IMR-90 (cell line): ENCODE measurements at regions not wholly inside any gene's neighbourhood (a gene's known extent, or its start where the extent isn't known, plus 50 kb on each side); places are given as distances from the start of the nearest gene placed in this dataset.

Experiments used
- ATAC-seq: fragments of 200-7000 bp; cut with Tn5 transposase; 2 replicates; pipeline ENCODE4 v1.9.1; 2020; ENCODE audit warnings: low read depth, mild to moderate bottlenecking, moderate library complexity
- BruUV-seq: library from RNA; stranded (reverse); fragments of 400-500 nt; replicated peaks from 2 replicates; lab custom pipeline; 2021; lab: Mats Ljungman, UMichigan
- CTCF ChIA-PET: fragments of 300-600 bp; formaldehyde crosslinking; extraction: SDS; loops from one replicate; lab custom pipeline; 2021; ENCODE audit warnings: antibody characterized with exemption; lab: Yijun Ruan, JAX
- POLR2A ChIA-PET: fragments of 300-600 bp; sonication (Branson Sonifier 250); formaldehyde crosslinking; loops from one replicate; lab custom pipeline; 2022; ENCODE audit warnings: antibody characterized with exemption; ENCODE audit not compliant: unreplicated experiment; lab: Charles Lee
- DNase-seq: peaks from one replicate; pipeline ENCODE4 v3.0.0; 2013
- H2AFZ ChIP-seq: replicated peaks from 2 replicates; pipeline ENCODE3; 2013; ENCODE audit warnings: low read length, mild to moderate bottlenecking; ENCODE audit not compliant: poor library complexity
- H2AK5ac ChIP-seq: 2 replicates; pipeline ENCODE4 v1.6.1; 2013; ENCODE audit warnings: low read depth, low read length, inconsistent platforms
- H2AK9ac ChIP-seq: replicated peaks from 2 replicates; pipeline ENCODE3; 2013; ENCODE audit warnings: mild to moderate bottlenecking, low read depth, low read length, moderate library complexity; ENCODE audit not compliant: poor library complexity
- H2BK120ac ChIP-seq: 2 replicates; pipeline ENCODE4 v1.6.1; 2013; ENCODE audit warnings: low read depth, low read length, inconsistent platforms
- H2BK15ac ChIP-seq: 3 replicates; pipeline ENCODE4 v1.6.1; 2013; ENCODE audit warnings: low read depth, low read length, inconsistent platforms
- H2BK20ac ChIP-seq: 2 replicates; pipeline ENCODE4 v1.6.1; 2013; ENCODE audit warnings: low read depth, mild to moderate bottlenecking, inconsistent platforms, low read length, moderate library complexity
- H2BK5ac ChIP-seq: 2 replicates; pipeline ENCODE4 v1.6.1; 2013; ENCODE audit warnings: mild to moderate bottlenecking, low read depth, low read length, inconsistent platforms; ENCODE audit not compliant: poor library complexity, severe bottlenecking
- H3K14ac ChIP-seq: replicated peaks from 2 replicates; pipeline ENCODE4 v1.6.1; 2013; ENCODE audit warnings: low read depth, low read length, inconsistent platforms
- H3K18ac ChIP-seq: 2 replicates; pipeline ENCODE4 v1.6.1; 2013; ENCODE audit warnings: low read depth, low read length, control low read depth
- H3K23ac ChIP-seq: 2 replicates; pipeline ENCODE4 v1.6.1; 2013; ENCODE audit warnings: low read depth, low read length, inconsistent platforms
- H3K27ac ChIP-seq: 2 replicates; pipeline ENCODE4 v1.5.1; 2013; ENCODE audit warnings: mild to moderate bottlenecking, control low read depth, low read length; ENCODE audit not compliant: insufficient read depth
- H3K27me3 ChIP-seq: 2 replicates; pipeline ENCODE4 v1.6.1; 2013; ENCODE audit warnings: low read length; ENCODE audit not compliant: control insufficient read depth, insufficient read depth
- H3K36me3 ChIP-seq: 2 replicates; pipeline ENCODE4 v1.6.1; 2013; ENCODE audit warnings: low read length, mixed read lengths; ENCODE audit not compliant: control insufficient read depth, insufficient read depth
- H3K4ac ChIP-seq: 2 replicates; pipeline ENCODE4 v1.6.1; 2013; ENCODE audit warnings: low read depth, low read length, inconsistent platforms
- H3K4me1 ChIP-seq: 2 replicates; pipeline ENCODE4 v1.6.1; 2013; ENCODE audit warnings: low read length, mixed read lengths; ENCODE audit not compliant: control insufficient read depth, insufficient read depth
- H3K4me2 ChIP-seq: 2 replicates; pipeline ENCODE4 v1.6.1; 2013; ENCODE audit warnings: low read depth, mild to moderate bottlenecking, control low read depth, low read length, moderate library complexity
- H3K4me3 ChIP-seq: 2 replicates; pipeline ENCODE4 v1.5.1; 2013; ENCODE audit warnings: low read depth, mild to moderate bottlenecking, control low read depth, low read length, moderate library complexity; ENCODE audit not compliant: insufficient read depth
- H3K56ac ChIP-seq: 2 replicates; pipeline ENCODE4 v1.6.1; 2013; ENCODE audit warnings: low read length, inconsistent platforms; ENCODE audit not compliant: insufficient read depth; ENCODE audit errors: extremely low read depth
- H3K79me1 ChIP-seq, 2 experiments: 2 replicates each; pipeline ENCODE4 v1.6.1; 2013; ENCODE audit warnings: low read length in 2 of 2, inconsistent platforms in 1 of 2, low read depth in 1 of 2
- H3K9ac ChIP-seq: 2 replicates; pipeline ENCODE4 v1.6.1; 2013; ENCODE audit warnings: low read depth, low read length, control low read depth
- H3K9me1 ChIP-seq: 2 replicates; pipeline ENCODE4 v1.6.1; 2013; ENCODE audit warnings: low read length, inconsistent platforms; ENCODE audit not compliant: insufficient read depth
- H3K9me3 ChIP-seq: 2 replicates; pipeline ENCODE4 v1.6.1; 2013; ENCODE audit warnings: low read length; ENCODE audit not compliant: control insufficient read depth, insufficient read depth
- H4K20me1 ChIP-seq: 2 replicates; pipeline ENCODE4 v1.6.1; 2013; ENCODE audit warnings: low read length, inconsistent platforms; ENCODE audit not compliant: insufficient read depth
- H4K5ac ChIP-seq: 2 replicates; pipeline ENCODE4 v1.6.1; 2013; ENCODE audit warnings: mild to moderate bottlenecking, low read depth, low read length, control low read depth
- H4K8ac ChIP-seq, 2 experiments: 2 replicates each; pipeline ENCODE4 v1.6.1; 2013; ENCODE audit warnings: low read depth in 2 of 2, low read length in 2 of 2, control low read depth in 1 of 2, inconsistent platforms in 1 of 2
- H4K91ac ChIP-seq: 2 replicates; pipeline ENCODE4 v1.6.1; 2013; ENCODE audit warnings: low read depth, low read length, inconsistent platforms; ENCODE audit not compliant: insufficient read depth
- BHLHE40 ChIP-seq: fragments of 150-350 bp; IDR thresholded peaks from 2 replicates; pipeline ENCODE4 v1.6.1; 2016; ENCODE audit warnings: mild to moderate bottlenecking, low read depth, low read length
- CEBPB ChIP-seq: IDR thresholded peaks from 2 replicates; pipeline ENCODE4 v1.6.1; 2012; ENCODE audit warnings: low read depth, low read length, improper control_type of control experiment
- CHD1 ChIP-seq: IDR thresholded peaks from 2 replicates; pipeline ENCODE4 v1.6.1; 2012; ENCODE audit warnings: low read depth, low read length, improper control_type of control experiment
- CTCF ChIP-seq: conservative IDR thresholded peaks from 2 replicates; pipeline ENCODE4 v1.5.1; 2012; ENCODE audit warnings: mild to moderate bottlenecking, low read depth, low read length, improper control_type of control experiment
- ELK1 ChIP-seq: fragments of 150-350 bp; IDR thresholded peaks from 2 replicates; pipeline ENCODE4 v1.6.1; 2016; ENCODE audit warnings: low read depth, mild to moderate bottlenecking, low read length, moderate library complexity, borderline replicate concordance
- FOS ChIP-seq: fragments of 150-350 bp; IDR thresholded peaks from 2 replicates; pipeline ENCODE4 v1.6.1; 2016; ENCODE audit warnings: low read depth, low read length
- MAFK ChIP-seq: IDR thresholded peaks from 2 replicates; pipeline ENCODE4 v1.6.1; 2012; ENCODE audit warnings: low read depth, low read length, improper control_type of control experiment
- MAZ ChIP-seq: IDR thresholded peaks from 2 replicates; pipeline ENCODE4 v1.6.1; 2012; ENCODE audit warnings: low read depth, mild to moderate bottlenecking, low read length, improper control_type of control experiment, moderate library complexity, borderline replicate concordance
- MXI1 ChIP-seq: IDR thresholded peaks from 2 replicates; pipeline ENCODE4 v1.6.1; 2012; ENCODE audit warnings: low read depth, mild to moderate bottlenecking, low read length, moderate library complexity, borderline replicate concordance
- NFE2L2 ChIP-seq: fragments of 150-350 bp; IDR thresholded peaks from 2 replicates; pipeline ENCODE4 v1.6.1; 2016; ENCODE audit warnings: low read depth, mild to moderate bottlenecking, low read length
- POLR2A ChIP-seq: IDR thresholded peaks from 2 replicates; pipeline ENCODE4 v1.6.1; 2012; ENCODE audit warnings: mild to moderate bottlenecking, low read depth, low read length
- RAD21 ChIP-seq: IDR thresholded peaks from 2 replicates; pipeline ENCODE4 v1.6.1; 2012; ENCODE audit warnings: low read length, improper control_type of control experiment
- RCOR1 ChIP-seq: IDR thresholded peaks from 2 replicates; pipeline ENCODE4 v1.6.1; 2012; ENCODE audit warnings: mild to moderate bottlenecking, low read length, improper control_type of control experiment; ENCODE audit not compliant: insufficient replicate concordance
- RFX5 ChIP-seq: IDR thresholded peaks from 2 replicates; pipeline ENCODE4 v1.8.0; 2012; ENCODE audit warnings: low read depth, mild to moderate bottlenecking, low read length, moderate library complexity
- SMC3 ChIP-seq: fragments of 150-350 bp; IDR thresholded peaks from 2 replicates; pipeline ENCODE4 v1.6.1; 2016; ENCODE audit warnings: low read depth, mild to moderate bottlenecking, antibody characterized with exemption, low read length, moderate library complexity
- WGBS, 2 experiments: methylation state at CpG; one replicate each; pipeline versions ENCODE4 v1.1.5 to v1.1.7; 2013; ENCODE audit warnings: missing lambda C conversion rate in 2 of 2; ENCODE audit not compliant: insufficient read length in 1 of 2; ENCODE audit errors: extremely low coverage in 2 of 2; 5-methylcytosine and 5-hydroxymethylcytosine counted together
- dilution Hi-C: fragments of 300-500 bp; cut with HindIII; formaldehyde crosslinking; loops from one replicate; pipeline ENCODE4 v1.14.3; 2018; ENCODE audit warnings: low sequenced_read_pairs; ENCODE audit not compliant: unreplicated experiment
- in situ Hi-C: fragments of 300-500 bp; cut with MboI; formaldehyde crosslinking; loops from 3 replicates; pipeline ENCODE4 v1.14.3; 2019; ENCODE audit warnings: low sequenced_read_pairs, inconsistent platforms, mixed read lengths
- intact Hi-C: fragments of 100-400 bp; cut with micrococcal nuclease; formaldehyde crosslinking; loops from 2 replicates; pipeline ENCODE4 v1.10.0; 2022
- TF ChIP-seq, protein P1 (sequence below): fragments of 150-350 bp; IDR thresholded peaks from 2 replicates; pipeline ENCODE4 v1.6.1; 2017; ENCODE audit warnings: mild to moderate bottlenecking, antibody characterized with exemption, low read length, low read depth

GRCh38 chrX:115410731-115411428 lies 121.4 kb downstream of the LUZP4 start:
- no peak overlapping the region for H3K56ac ChIP-seq
- BruUV-seq, result no TSS peak
- H2BK15ac ChIP-seq, result no peak overlapping the region
- no peak overlapping the region for H3K9ac ChIP-seq
- dilution Hi-C loops (no loop called here), intact Hi-C loops (no loop called here), in situ Hi-C loops (no loop called here)
- no peak overlapping the region for H2AK5ac ChIP-seq
- H3K9me1 ChIP-seq, result no peaks in the 10 kb centered on the region
- no peak overlapping the region for H3K27ac ChIP-seq
- no peak overlapping the region for H3K4me2 ChIP-seq
- no peaks in the 10 kb centered on the region for H3K9me3 ChIP-seq
- no peak overlapping the region for H3K14ac ChIP-seq
- no CpG with 5 or more reads among the region's 5 CpGs for WGBS, 2 experiments
- no peak for ATAC-seq
- no peak overlapping the region for H2BK120ac ChIP-seq
- no peak overlapping the region; the same call in 1 of the 2 replicates for H2BK20ac ChIP-seq
- H3K4me3 ChIP-seq, result no peak overlapping the region
- H2AFZ ChIP-seq, result no peak overlapping the region
- no peaks in the 10 kb centered on the region for H3K79me1 ChIP-seq
- peaks cover 2% of the 10 kb centered on the region; the same call in 1 of the 2 replicates for H3K4me1 ChIP-seq
- DNase-seq, result no peak
- H2BK5ac ChIP-seq, result no peak overlapping the region
- H4K91ac ChIP-seq, result no peak overlapping the region
- CTCF ChIA-PET, result no interaction called here
- TF ChIP-seq MAZ (no peak), CEBPB (no peak), MXI1 (no peak), ELK1 (no peak), RFX5 (no peak), FOS (no peak), BHLHE40 (no peak), CTCF (no peak), CHD1 (no peak), SMC3 (no peak), NFE2L2 (no peak), POLR2A (no peak), RAD21 (no peak), RCOR1 (no peak), MAFK (no peak)
- TF ChIP-seq, protein P1, sequence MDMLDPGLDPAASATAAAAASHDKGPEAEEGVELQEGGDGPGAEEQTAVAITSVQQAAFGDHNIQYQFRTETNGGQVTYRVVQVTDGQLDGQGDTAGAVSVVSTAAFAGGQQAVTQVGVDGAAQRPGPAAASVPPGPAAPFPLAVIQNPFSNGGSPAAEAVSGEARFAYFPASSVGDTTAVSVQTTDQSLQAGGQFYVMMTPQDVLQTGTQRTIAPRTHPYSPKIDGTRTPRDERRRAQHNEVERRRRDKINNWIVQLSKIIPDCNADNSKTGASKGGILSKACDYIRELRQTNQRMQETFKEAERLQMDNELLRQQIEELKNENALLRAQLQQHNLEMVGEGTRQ, result no peak
- H4K5ac ChIP-seq, result no peak overlapping the region
- H3K23ac ChIP-seq, result no peak overlapping the region
- H3K18ac ChIP-seq, result no peak overlapping the region
- no peak overlapping the region for H2AK9ac ChIP-seq
- no peaks in the 10 kb centered on the region for H4K20me1 ChIP-seq
- POLR2A ChIA-PET, result no interaction called here
- no peak overlapping the region for H4K8ac ChIP-seq
- H3K4ac ChIP-seq, result no peak overlapping the region
- no peaks in the 10 kb centered on the region for H3K36me3 ChIP-seq
- no peaks in the 10 kb centered on the region; the same call in 1 of the 2 replicates for H3K27me3 ChIP-seq
